ENCODE measurements at regions not wholly inside any gene's neighbourhood (a gene's known extent, or its start where the extent isn't known, plus 50 kb on each side); places are given as distances from the start of the nearest gene placed in this dataset.

DNA sequence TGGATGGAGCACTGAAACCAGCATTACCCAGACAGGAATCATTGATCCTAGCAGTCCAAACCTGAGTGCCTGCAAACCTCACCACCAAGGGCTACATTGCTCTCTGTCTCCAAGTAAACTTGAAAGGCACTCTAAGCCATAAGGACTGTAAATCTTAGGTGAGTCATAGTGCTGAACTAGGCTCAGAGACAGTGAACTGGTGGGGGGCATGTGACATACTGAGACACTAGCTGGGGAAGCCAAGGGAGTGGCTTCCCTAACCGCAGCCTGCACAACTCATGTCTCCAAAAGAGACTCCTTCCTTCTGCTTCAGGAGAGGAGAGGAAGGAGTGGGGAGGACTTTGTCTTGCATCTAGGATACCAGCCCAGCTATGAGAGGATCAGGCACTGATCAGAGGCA is 235.5 kb upstream of the ACTRT1 start:
- Mint-ChIP-seq H3K36me3 (no peaks in the 10 kb centered on the region), H3K27ac (no peak overlapping the region), H3K4me3 (no peak overlapping the region), H3K9me3 (peaks cover 0 to 2% (median under 1%) of the 10 kb centered on the region in 6 donors), H3K4me1 (no peaks in the 10 kb centered on the region), H3K27me3 (ENCODE audit: low read depth in 3 of 3) (peaks cover 0 to 4% (median 2%) of the 10 kb centered on the region in 3 donors)
- DNase-seq = no peak

DNA sequence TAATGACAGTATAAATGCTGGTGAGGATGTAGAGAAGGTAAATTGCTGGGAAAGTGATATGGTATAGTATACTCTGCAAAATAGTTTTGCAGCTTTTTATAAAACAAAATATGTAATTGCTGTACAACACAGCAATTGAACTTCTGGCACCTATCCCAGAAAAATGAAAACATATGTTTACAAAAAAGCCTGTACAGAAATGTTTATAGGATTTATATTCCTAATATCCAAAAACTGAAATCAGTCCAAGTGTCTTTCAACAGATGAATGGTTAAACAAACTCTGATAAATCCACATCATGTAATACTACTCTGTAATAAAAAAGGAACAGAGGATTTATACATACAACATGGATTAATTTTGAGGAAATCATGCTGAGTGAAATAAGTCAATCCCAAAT is 198.4 kb upstream of the ACTRT1 start:
- Mint-ChIP-seq H3K27me3 (ENCODE audit: low read depth in 3 of 3) (peaks cover 0 to 3% (median 2%) of the 10 kb centered on the region in 3 donors), H3K27ac (no peak overlapping the region), H3K4me3 (no peak overlapping the region), H3K36me3 (no peaks in the 10 kb centered on the region), H3K4me1 (no peaks in the 10 kb centered on the region), H3K9me3 (peaks cover 0 to 13% (median 0%) of the 10 kb centered on the region in 6 donors)
- no peak for DNase-seq

DNA sequence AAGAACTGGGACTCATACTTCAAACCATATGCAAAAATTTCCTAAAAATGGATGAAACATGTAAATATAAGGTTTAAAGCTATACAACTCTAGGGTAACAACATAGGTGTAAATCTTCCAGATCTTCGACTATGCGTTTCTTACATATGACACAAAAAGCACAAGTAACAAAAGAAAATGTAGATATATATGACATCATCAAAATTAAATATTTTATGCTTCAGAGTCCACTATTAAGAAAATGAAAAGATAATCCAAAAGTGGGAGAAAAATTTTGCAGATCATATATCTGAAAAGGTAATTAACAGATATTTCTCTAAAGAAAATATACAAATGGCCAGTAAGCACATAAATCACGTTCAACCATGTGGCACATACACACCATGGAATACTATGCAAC is 164.2 kb upstream of the ACTRT1 start:
- H3K36me3 Mint-ChIP-seq = no peaks in the 10 kb centered on the region
- H3K27ac Mint-ChIP-seq = no peak overlapping the region
- H3K4me1 Mint-ChIP-seq = no peaks in the 10 kb centered on the region
- no peak for DNase-seq
- H3K4me3 Mint-ChIP-seq = no peak overlapping the region
- peaks cover 0 to 3% (median 0%) of the 10 kb centered on the region in 3 donors for H3K27me3 Mint-ChIP-seq (ENCODE audit: low read depth in 3 of 3)
- H3K9me3 Mint-ChIP-seq = peaks cover 0 to 12% (median 3%) of the 10 kb centered on the region in 6 donors

DNA sequence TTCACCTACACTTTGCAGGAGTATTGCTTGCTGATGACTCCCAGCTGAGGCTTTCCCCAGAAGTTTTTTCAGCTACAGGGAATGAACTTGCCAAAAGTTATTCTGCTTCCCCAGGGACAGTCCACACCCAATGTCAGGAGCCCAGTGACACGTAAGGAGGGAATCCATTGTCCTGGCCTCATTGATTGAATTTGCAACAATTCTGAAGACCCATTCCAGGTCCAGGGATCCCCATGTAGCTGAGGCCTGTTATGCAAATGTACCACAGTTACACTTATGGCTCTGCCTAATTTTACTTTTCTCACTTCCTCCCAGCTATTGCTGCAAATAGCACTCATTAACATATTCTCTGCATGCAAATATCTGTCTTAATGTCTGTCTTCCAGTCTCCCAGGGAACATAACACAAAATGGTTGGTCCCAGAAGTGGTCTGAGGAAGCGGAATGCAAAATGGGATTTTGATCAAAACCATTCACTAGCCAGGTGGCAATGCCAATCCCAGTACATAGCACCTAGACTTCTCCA is 113.7 kb upstream of the ACTRT1 start:
- H3K9me3 Mint-ChIP-seq = peaks cover 0 to 4% (median 1%) of the 10 kb centered on the region in 6 donors
- no peak overlapping the region for H3K4me3 Mint-ChIP-seq
- no peak for DNase-seq
- H3K36me3 Mint-ChIP-seq = no peaks in the 10 kb centered on the region
- no peak overlapping the region for H3K27ac Mint-ChIP-seq
- H3K4me1 Mint-ChIP-seq = no peaks in the 10 kb centered on the region
- H3K27me3 Mint-ChIP-seq (ENCODE audit: low read depth in 3 of 3) = no peaks in the 10 kb centered on the region

DNA sequence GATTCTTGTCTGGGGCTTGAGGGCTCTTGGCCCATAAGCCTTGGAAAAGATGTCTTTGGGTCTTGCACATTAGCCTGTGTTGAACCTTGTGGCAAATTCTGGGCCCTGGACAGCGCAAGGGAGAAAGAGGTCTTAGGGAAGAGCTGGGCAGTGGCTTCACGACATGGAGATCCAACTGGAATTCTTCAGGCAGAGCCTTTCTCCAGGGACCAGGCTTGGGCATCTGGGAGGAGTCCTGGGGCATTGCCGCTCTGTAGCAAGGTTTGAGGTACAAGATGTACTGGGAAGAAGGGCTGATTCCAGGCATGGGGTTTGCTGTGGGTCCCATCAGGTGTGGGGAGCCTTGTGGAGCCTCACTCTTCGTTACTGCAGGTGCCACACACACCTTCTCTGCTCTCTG is 104.0 kb upstream of the ACTRT1 start:
- H3K9me3 Mint-ChIP-seq = peaks cover 0 to 16% (median 6%) of the 10 kb centered on the region in 6 donors
- H3K4me3 Mint-ChIP-seq = no peak overlapping the region
- H3K27ac Mint-ChIP-seq = no peak overlapping the region
- DNase-seq = no peak
- H3K36me3 Mint-ChIP-seq = no peaks in the 10 kb centered on the region
- H3K27me3 Mint-ChIP-seq (ENCODE audit: low read depth in 3 of 3) = peaks cover 0 to 2% (median 0%) of the 10 kb centered on the region in 3 donors
- no peaks in the 10 kb centered on the region for H3K4me1 Mint-ChIP-seq

DNA sequence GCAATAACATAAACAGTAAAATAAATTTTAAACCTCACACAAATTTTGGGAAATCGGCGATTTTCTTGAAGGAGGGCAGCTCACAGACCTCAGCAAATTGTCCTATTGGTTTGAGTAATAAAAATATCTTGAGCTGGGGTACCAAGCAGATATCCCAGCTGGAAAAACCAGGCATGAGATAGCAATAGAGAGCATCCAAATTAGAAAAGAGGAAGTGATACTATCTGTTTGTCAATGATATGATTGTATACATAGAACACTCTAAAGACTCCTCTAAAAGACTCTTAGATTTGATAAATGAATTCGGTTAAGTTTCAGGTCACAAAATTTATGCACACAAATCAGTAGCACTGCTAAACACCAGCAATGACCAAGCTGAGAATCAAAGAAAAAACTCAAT is 90.5 kb upstream of the ACTRT1 start:
- no peak overlapping the region for H3K4me3 Mint-ChIP-seq
- DNase-seq = no peak
- peaks cover 0 to 7% (median 3%) of the 10 kb centered on the region in 6 donors for H3K9me3 Mint-ChIP-seq
- no peak overlapping the region for H3K27ac Mint-ChIP-seq
- no peaks in the 10 kb centered on the region for H3K36me3 Mint-ChIP-seq
- H3K4me1 Mint-ChIP-seq = no peaks in the 10 kb centered on the region
- H3K27me3 Mint-ChIP-seq (ENCODE audit: low read depth in 3 of 3) = peaks cover 0 to 3% (median 2%) of the 10 kb centered on the region in 3 donors

DNA sequence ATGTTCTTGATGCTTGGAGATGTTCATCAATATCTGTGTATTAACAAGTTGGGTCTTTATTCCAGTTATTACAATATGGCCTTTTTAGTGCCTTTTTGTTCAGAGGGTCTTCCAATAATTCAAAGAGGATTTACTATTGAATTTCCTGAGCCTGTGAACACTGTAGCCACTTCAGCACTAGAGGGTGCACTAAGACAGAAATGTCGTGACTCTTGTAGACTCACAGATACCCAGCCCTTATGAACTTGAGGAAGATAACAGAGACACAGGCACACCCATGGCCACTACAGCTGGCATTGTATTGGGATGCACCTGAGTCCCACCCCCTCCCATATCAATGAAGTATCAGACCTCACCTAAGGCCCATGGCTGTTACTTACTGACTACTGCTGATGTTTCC is 54.4 kb upstream of the ACTRT1 start:
- Mint-ChIP-seq H3K27me3 (ENCODE audit: low read depth in 3 of 3) (peaks cover 0 to 10% (median 1%) of the 10 kb centered on the region in 3 donors), H3K36me3 (no peaks in the 10 kb centered on the region), H3K27ac (no peak overlapping the region), H3K9me3 (peaks cover 0 to 6% (median 0%) of the 10 kb centered on the region in 6 donors), H3K4me1 (no peaks in the 10 kb centered on the region), H3K4me3 (no peak overlapping the region)
- no peak for DNase-seq

DNA sequence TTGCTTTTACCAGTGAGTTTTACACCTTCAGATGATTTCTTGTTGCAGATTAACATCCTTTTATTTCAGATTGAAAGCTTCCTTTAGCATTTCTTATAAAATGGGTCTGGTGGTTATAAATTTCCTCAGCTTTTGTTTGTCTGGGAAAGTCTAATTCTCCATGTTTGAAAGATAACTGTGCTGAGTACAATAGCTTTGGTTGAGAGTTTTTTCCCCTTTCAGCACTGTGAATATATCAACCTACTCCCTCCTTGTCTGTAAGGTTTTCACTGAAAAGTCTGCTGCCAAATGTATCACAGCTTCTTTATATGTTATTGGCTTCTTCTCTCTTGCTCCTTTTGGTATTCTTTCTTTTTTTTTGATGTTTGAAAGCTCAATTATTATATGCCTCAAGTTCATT is 53.5 kb upstream of the ACTRT1 start:
- DNase-seq = no peak
- peaks cover 0 to 10% (median 1%) of the 10 kb centered on the region in 3 donors for H3K27me3 Mint-ChIP-seq (ENCODE audit: low read depth in 3 of 3)
- no peaks in the 10 kb centered on the region for H3K36me3 Mint-ChIP-seq
- no peak overlapping the region for H3K27ac Mint-ChIP-seq
- H3K9me3 Mint-ChIP-seq = peaks cover 0 to 6% (median 0%) of the 10 kb centered on the region in 6 donors
- H3K4me1 Mint-ChIP-seq = no peaks in the 10 kb centered on the region
- H3K4me3 Mint-ChIP-seq = no peak overlapping the region

All from immature natural killer cell (primary cell).